Ishikawa (cell line): ENCODE measurements at regions not wholly inside any gene's neighbourhood (a gene's known extent, or its start where the extent isn't known, plus 50 kb on each side); places are given as distances from the start of the nearest gene placed in this dataset.

ENCODE experiments used
- CEBPB ChIP-seq: IDR thresholded peaks from 2 replicates; pipeline ENCODE4 v1.6.1; 2012
- CREB1 ChIP-seq: IDR thresholded peaks from 2 replicates; pipeline ENCODE4 v1.6.1; 2012; ENCODE audit warnings: low read depth
- EGR1 ChIP-seq: IDR thresholded peaks from 2 replicates; pipeline ENCODE4 v1.6.1; 2012
- EP300 ChIP-seq: IDR thresholded peaks from 2 replicates; pipeline ENCODE4 v1.6.1; 2012; ENCODE audit warnings: borderline replicate concordance
- FOXM1 ChIP-seq: IDR thresholded peaks from 2 replicates; pipeline ENCODE4 v1.6.1; 2012; ENCODE audit warnings: low read depth, borderline replicate concordance
- NFIC ChIP-seq: IDR thresholded peaks from 2 replicates; pipeline ENCODE4 v1.6.1; 2012
- RAD21 ChIP-seq: IDR thresholded peaks from 2 replicates; pipeline ENCODE4 v1.6.1; 2012; ENCODE audit warnings: low read depth
- REST ChIP-seq: IDR thresholded peaks from 2 replicates; pipeline ENCODE4 v1.6.1; 2012; ENCODE audit warnings: low read depth, mild to moderate bottlenecking
- TAF1 ChIP-seq: IDR thresholded peaks from 2 replicates; pipeline ENCODE4 v1.6.1; 2012; ENCODE audit warnings: low read depth, mild to moderate bottlenecking
- TCF12 ChIP-seq: IDR thresholded peaks from 2 replicates; pipeline ENCODE4 v1.6.1; 2012; ENCODE audit warnings: low read depth
- TEAD4 ChIP-seq: IDR thresholded peaks from 2 replicates; pipeline ENCODE4 v1.6.1; 2012
- YY1 ChIP-seq: IDR thresholded peaks from 2 replicates; pipeline ENCODE4 v1.6.1; 2012; ENCODE audit warnings: low read depth
- TF ChIP-seq, protein P1 (sequence below): IDR thresholded peaks from 2 replicates; pipeline ENCODE4 v1.6.1; 2012
- TF ChIP-seq, protein P2 (sequence below): IDR thresholded peaks from 2 replicates; pipeline ENCODE4 v1.6.1; 2012

DNA sequence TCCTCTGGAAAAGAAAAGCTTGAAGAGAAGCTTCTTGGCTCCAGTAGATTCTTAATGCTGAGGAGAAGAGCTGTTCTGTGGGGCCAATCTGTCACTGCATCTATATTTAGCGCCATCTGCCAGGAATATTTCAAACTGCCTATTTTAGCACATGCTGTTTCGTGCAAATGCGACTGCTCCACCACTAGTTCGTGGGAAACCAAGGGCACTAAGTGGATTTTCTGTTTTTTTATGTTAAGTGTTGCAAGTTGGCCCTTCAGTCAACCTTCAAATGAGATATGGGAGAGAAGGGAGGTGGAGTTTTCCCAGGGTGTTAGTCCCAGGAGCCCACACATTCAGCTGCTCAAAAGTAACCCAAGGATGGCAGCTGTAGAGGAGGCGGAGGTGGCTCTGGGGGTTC lies 91.9 kb downstream of the TSEN15 start:
- TF ChIP-seq EP300 (no peak), EGR1 (no peak), TAF1 (no peak), YY1 (no peak), NFIC (no peak), CREB1 (no peak), FOXM1 (no peak), CEBPB (no peak), REST (no peak), RAD21 (no peak), TCF12 (no peak), TEAD4 (no peak)
- TF ChIP-seq, protein P1, sequence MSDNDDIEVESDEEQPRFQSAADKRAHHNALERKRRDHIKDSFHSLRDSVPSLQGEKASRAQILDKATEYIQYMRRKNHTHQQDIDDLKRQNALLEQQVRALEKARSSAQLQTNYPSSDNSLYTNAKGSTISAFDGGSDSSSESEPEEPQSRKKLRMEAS: no peak
- TF ChIP-seq, protein P2, sequence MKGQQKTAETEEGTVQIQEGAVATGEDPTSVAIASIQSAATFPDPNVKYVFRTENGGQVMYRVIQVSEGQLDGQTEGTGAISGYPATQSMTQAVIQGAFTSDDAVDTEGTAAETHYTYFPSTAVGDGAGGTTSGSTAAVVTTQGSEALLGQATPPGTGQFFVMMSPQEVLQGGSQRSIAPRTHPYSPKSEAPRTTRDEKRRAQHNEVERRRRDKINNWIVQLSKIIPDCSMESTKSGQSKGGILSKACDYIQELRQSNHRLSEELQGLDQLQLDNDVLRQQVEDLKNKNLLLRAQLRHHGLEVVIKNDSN: no peak
